SK-N-MC (cell line): ENCODE measurements at regions not wholly inside any gene's neighbourhood (a gene's known extent, or its start where the extent isn't known, plus 50 kb on each side); places are given as distances from the start of the nearest gene placed in this dataset.

Experiments
- EZH2 ChIP-seq: fragments of 200-600 bp; sonication (generic); IDR thresholded peaks from one replicate; pipeline ENCODE4 v1.6.1; 2017; ENCODE audit warnings: antibody characterized with exemption
- FOXP2 ChIP-seq: optimal IDR thresholded peaks from 2 replicates; pipeline ENCODE3; 2011; ENCODE audit warnings: mild to moderate bottlenecking, moderate library complexity; ENCODE audit not compliant: insufficient read depth; ENCODE audit errors: extremely low read length, control extremely low read depth
- POLR2AphosphoS5 ChIP-seq: IDR thresholded peaks from 2 replicates; pipeline ENCODE4 v1.6.1; 2012; ENCODE audit warnings: mild to moderate bottlenecking, low read depth, low read length, borderline replicate concordance

GRCh38 chr1:232096751-232097150, 470.2 kb downstream of the DISC1 start:
- TF ChIP-seq POLR2AphosphoS5 (no peak), EZH2 (no peak), FOXP2 (no peak)
